Panc1 (cell line): ENCODE measurements at regions not wholly inside any gene's neighbourhood (a gene's known extent, or its start where the extent isn't known, plus 50 kb on each side); places are given as distances from the start of the nearest gene placed in this dataset.

Experiments
- ATAC-seq: fragments of 200-7000 bp; cut with Tn5 transposase; 2 replicates; pipeline ENCODE4 v1.9.1; 2020; ENCODE audit warnings: mild to moderate bottlenecking, moderate library complexity
- BruUV-seq: library from RNA; stranded (reverse); fragments of 400-500 nt; replicated peaks from 2 replicates; lab custom pipeline; 2021; lab: Mats Ljungman, UMichigan
- CTCF ChIA-PET: fragments of 300-600 bp; sonication (Branson Sonifier 250); formaldehyde crosslinking; loops from one replicate; lab custom pipeline; 2022; ENCODE audit warnings: antibody characterized with exemption; lab: Charles Lee
- POLR2A ChIA-PET: fragments of 300-600 bp; sonication (Branson Sonifier 250); formaldehyde crosslinking; loops from one replicate; lab custom pipeline; 2022; ENCODE audit warnings: antibody characterized with exemption; lab: Charles Lee
- DNase-seq: peaks from one replicate; pipeline ENCODE4 v3.0.0-alpha.2; 2010; ENCODE audit warnings: low read depth, low spot score
- H3K27ac ChIP-seq: 2 replicates; pipeline ENCODE4 v1.5.1; 2011; ENCODE audit warnings: mild to moderate bottlenecking, low read length, inconsistent platforms
- H3K27me3 ChIP-seq: fragments of 200-500 bp; sonication (Bioruptor generic); 2 replicates; pipeline ENCODE4 v1.6.0; 2014; ENCODE audit warnings: low read length, inconsistent platforms; ENCODE audit not compliant: control insufficient read depth, insufficient read depth
- H3K36me3 ChIP-seq: fragments of 200-500 bp; sonication (Bioruptor generic); 2 replicates; pipeline ENCODE4 v1.5.1; 2014; ENCODE audit warnings: inconsistent platforms, mild to moderate bottlenecking, low read length, moderate library complexity; ENCODE audit not compliant: control insufficient read depth, insufficient read depth
- H3K4me1 ChIP-seq: 2 replicates; pipeline ENCODE4 v1.5.1; 2011; ENCODE audit warnings: inconsistent platforms, mild to moderate bottlenecking, low read length, moderate library complexity; ENCODE audit not compliant: control insufficient read depth, insufficient read depth
- H3K4me3 ChIP-seq, 2 experiments: 2 replicates each; pipeline ENCODE4 v1.5.1; 2011 to 2012; ENCODE audit warnings: low read depth in 2 of 2, low read length in 2 of 2, mild to moderate bottlenecking in 2 of 2, inconsistent platforms in 1 of 2, moderate library complexity in 1 of 2
- H3K9me3 ChIP-seq: fragments of 200-500 bp; sonication (Bioruptor generic); 2 replicates; pipeline ENCODE4 v1.5.1; 2014; ENCODE audit warnings: low read depth, mild to moderate bottlenecking, inconsistent platforms, low read length, moderate library complexity; ENCODE audit not compliant: control insufficient read depth, insufficient read depth
- CTCF ChIP-seq: fragments of 450-650 bp; IDR thresholded peaks from 2 replicates; pipeline ENCODE4 v1.5.1; 2017; ENCODE audit warnings: mild to moderate bottlenecking
- POLR2AphosphoS5 ChIP-seq: IDR thresholded peaks from 2 replicates; pipeline ENCODE4 v1.6.1; 2012; ENCODE audit warnings: mild to moderate bottlenecking, low read depth, low read length, moderate library complexity
- REST ChIP-seq, 2 experiments: IDR thresholded peaks; 2 replicates each; pipeline ENCODE4 v1.6.1; 2011 to 2012; ENCODE audit warnings: low read depth in 2 of 2, control low read depth in 1 of 2, low read length in 1 of 2, mild to moderate bottlenecking in 1 of 2, moderate library complexity in 1 of 2; ENCODE audit not compliant: insufficient read depth in 1 of 2
- SIN3A ChIP-seq: IDR thresholded peaks from 2 replicates; pipeline ENCODE4 v1.6.1; 2012; ENCODE audit warnings: low read depth, mild to moderate bottlenecking, low read length, moderate library complexity, borderline replicate concordance; ENCODE audit not compliant: insufficient read depth
- TCF7L2 ChIP-seq: IDR thresholded peaks from 2 replicates; pipeline ENCODE4 v1.6.1; 2011; ENCODE audit warnings: mild to moderate bottlenecking, low read depth, low read length, inconsistent platforms
- in situ Hi-C: cut with HindIII; loops from 2 replicates; pipeline ENCODE4 v1.10.0; 2016; ENCODE audit warnings: low sequenced_read_pairs, low pct_unique_long_range_greater_than_20kb
- intact Hi-C: fragments of 100-400 bp; cut with micrococcal nuclease; formaldehyde crosslinking; loops from one replicate; pipeline ENCODE4 v1.10.0; 2022; ENCODE audit not compliant: unreplicated experiment

DNA sequence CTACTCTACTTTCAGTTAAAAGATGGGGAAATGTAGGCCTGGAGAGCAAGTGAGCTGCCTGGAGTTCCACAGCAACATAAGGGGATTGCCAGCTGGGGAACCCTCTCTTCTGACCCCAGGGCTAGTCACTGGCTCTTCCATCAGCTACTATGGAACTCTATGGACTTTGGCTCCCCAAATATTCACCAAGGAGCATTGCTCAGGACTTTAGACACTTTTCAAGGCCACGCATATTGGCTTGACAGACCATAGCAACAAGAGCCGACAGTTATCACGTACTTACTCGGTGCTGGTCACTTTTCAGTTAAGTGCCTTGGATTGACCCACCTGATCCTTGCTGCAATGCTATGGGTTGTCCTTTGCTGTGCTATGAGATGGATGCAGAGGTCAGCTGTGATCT, 360.7 kb upstream of the CHD6 start:
- ATAC-seq (no peak), DNase-seq (no peak)
- H3K4me1 ChIP-seq, result no peaks in the 10 kb centered on the region
- BruUV-seq, result no TSS peak
- CTCF ChIA-PET, result no interaction called here
- H3K27me3 ChIP-seq, result no peaks in the 10 kb centered on the region
- intact Hi-C loops, result no loop called here
- TF ChIP-seq POLR2AphosphoS5 (no peak), SIN3A (no peak), CTCF (no peak), TCF7L2 (no peak), REST (IDR thresholded peaks at IDR 0.05; ENCODE audit: insufficient read depth in 1 of 2, low read depth in 2 of 2, low read length in 1 of 2) (no peak)
- no peaks in the 10 kb centered on the region for H3K9me3 ChIP-seq
- POLR2A ChIA-PET, result no interaction called here
- no peak overlapping the region for H3K4me3 ChIP-seq
- in situ Hi-C loops, result no loop called here
- no peak overlapping the region for H3K27ac ChIP-seq
- H3K36me3 ChIP-seq, result no peaks in the 10 kb centered on the region

DNA sequence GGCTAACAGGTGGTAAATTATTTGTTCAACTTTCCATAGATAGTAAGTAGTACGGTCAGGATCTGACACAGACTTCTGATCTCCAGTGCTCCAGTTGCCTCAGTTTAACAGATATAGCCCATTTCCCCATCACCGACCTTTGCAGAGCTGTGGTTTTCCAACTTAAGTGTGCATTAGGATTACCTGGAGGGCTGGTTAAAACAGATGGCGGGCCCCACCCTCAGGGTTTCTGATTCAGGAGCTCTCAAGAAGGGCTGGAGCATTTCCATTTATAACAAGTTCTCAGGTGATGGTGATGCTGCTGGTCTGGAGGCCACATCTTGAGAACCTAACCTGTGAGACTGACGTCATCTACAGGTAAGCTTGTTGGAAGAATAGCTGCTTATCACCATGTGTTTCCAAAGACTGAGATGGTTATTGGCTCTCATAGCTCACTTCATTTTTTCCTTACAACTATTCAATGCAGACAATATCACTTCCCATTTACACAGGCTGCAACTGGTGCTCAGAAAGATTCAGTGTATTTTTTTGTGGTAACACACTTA, 360.1 kb upstream of the CHD6 start:
- POLR2A ChIA-PET, result no interaction called here
- no peaks in the 10 kb centered on the region for H3K36me3 ChIP-seq
- no peak for DNase-seq
- no peaks in the 10 kb centered on the region for H3K9me3 ChIP-seq
- CTCF ChIA-PET, result no interaction called here
- no peaks in the 10 kb centered on the region for H3K27me3 ChIP-seq
- no peak overlapping the region for H3K4me3 ChIP-seq
- no peak for TF ChIP-seq POLR2AphosphoS5
- no peak for TF ChIP-seq REST (IDR thresholded peaks at IDR 0.05; ENCODE audit: insufficient read depth in 1 of 2, low read depth in 2 of 2, low read length in 1 of 2)
- TF ChIP-seq SIN3A, result no peak
- TF ChIP-seq TCF7L2, result no peak
- TF ChIP-seq CTCF, result no peak
- no peak for ATAC-seq
- in situ Hi-C loops (no loop called here), intact Hi-C loops (no loop called here)
- no peak overlapping the region for H3K27ac ChIP-seq
- BruUV-seq, result no TSS peak
- H3K4me1 ChIP-seq, result no peaks in the 10 kb centered on the region
